ENCODE measurements at regions not wholly inside any gene's neighbourhood (a gene's known extent, or its start where the extent isn't known, plus 50 kb on each side); places are given as distances from the start of the nearest gene placed in this dataset.

DNA sequence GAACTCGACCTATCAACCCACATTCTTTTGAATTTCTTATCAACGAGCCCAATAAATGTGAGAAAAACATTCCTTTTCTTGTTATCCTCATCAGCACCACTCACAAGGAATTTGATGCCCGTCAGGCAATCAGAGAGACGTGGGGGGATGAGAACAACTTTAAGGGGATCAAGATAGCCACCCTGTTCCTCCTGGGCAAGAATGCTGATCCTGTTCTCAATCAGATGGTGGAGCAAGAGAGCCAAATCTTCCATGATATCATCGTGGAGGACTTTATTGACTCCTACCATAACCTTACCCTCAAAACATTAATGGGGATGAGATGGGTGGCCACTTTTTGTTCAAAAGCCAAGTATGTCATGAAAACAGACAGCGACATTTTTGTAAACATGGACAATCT, 378.2 kb downstream of the STK39 start:
- no peak; the same call in 1 of the 2 replicates for TF ChIP-seq CTCF (IDR thresholded peaks at IDR 0.05)
- TF ChIP-seq TAF1 (IDR thresholded peaks at IDR 0.05; ENCODE audit: borderline replicate concordance, low read depth, low read length), result no peak
- TF ChIP-seq POLR2AphosphoS5 (IDR thresholded peaks at IDR 0.05; ENCODE audit: low read depth, low read length), result no peak
- no peak for TF ChIP-seq EP300 (IDR thresholded peaks at IDR 0.05; ENCODE audit: borderline replicate concordance in 1 of 2, low read depth in 1 of 2, low read length in 1 of 2)
- TF ChIP-seq RCOR1 (IDR thresholded peaks at IDR 0.05; ENCODE audit: low read length), result no peak
- no peak for TF ChIP-seq RXRA (IDR thresholded peaks at IDR 0.05; ENCODE audit: borderline replicate concordance, low read depth)
- TF ChIP-seq EZH2phosphoT487 (IDR thresholded peaks at IDR 0.05; ENCODE audit: borderline replicate concordance, low read depth), result no peak
- no peak for TF ChIP-seq USF2 (IDR thresholded peaks at IDR 0.05; ENCODE audit: borderline replicate concordance, low read depth, low read length)
- TF ChIP-seq NRF1 (IDR thresholded peaks at IDR 0.05; ENCODE audit: low read depth, low read length), result no peak

All from SK-N-SH (cell line).